Stomach (tissue), 4 donors: ENCODE measurements at regions not wholly inside any gene's neighbourhood (a gene's known extent, or its start where the extent isn't known, plus 50 kb on each side); places are given as distances from the start of the nearest gene placed in this dataset.

Experiments
- CTCF ChIP-seq, 7 experiments: fragments of 450-650 bp in 4 of 7; fragments of 200-600 bp in 3 of 7; sonication (generic) in 3 of 7; IDR thresholded peaks; one replicate each; pipeline ENCODE4 v1.5.1; 2016 to 2019; ENCODE audit warnings: antibody characterized with exemption in 7 of 7, control low read depth in 2 of 7, mild to moderate bottlenecking in 1 of 7
- POLR2AphosphoS5 ChIP-seq, 3 donors: sonication (generic); formaldehyde crosslinking; IDR thresholded peaks; one replicate each; pipeline ENCODE4 v1.6.1; 2016; ENCODE audit warnings: antibody characterized with exemption in 3 of 3

GRCh38 chr1:214123061-214123784 lies 135.4 kb downstream of the PROX1 start:
- TF ChIP-seq CTCF (IDR thresholded peaks at IDR 0.05) (peak in 5 of 7 experiments; percentile 21 to 72 (median 50)), POLR2AphosphoS5 (IDR thresholded peaks at IDR 0.05) (no peak)
